WTC11 (cell line): ENCODE measurements at regions not wholly inside any gene's neighbourhood (a gene's known extent, or its start where the extent isn't known, plus 50 kb on each side); places are given as distances from the start of the nearest gene placed in this dataset.
A peak's percentile ranks its signal among the peaks of the same experiment; 100 is the strongest.

ENCODE experiments used
- ATAC-seq: fragments of 200-7000 bp; cut with Tn5 transposase; 2 replicates; pipeline ENCODE4 v1.10.0; 2021; ENCODE audit warnings: mild to moderate bottlenecking, moderate library complexity
- CTCF ChIA-PET: fragments of 300-600 bp; sonication (Branson Sonifier 250); formaldehyde crosslinking; loops from one replicate; lab custom pipeline; 2021; ENCODE audit warnings: antibody characterized with exemption; lab: Charles Lee
- POLR2A ChIA-PET: fragments of 350-600 bp; sonication (Branson Sonifier 250); formaldehyde crosslinking; loops from one replicate; lab custom pipeline; 2021; ENCODE audit warnings: antibody characterized with exemption; lab: Charles Lee
- DNase-seq: peaks from one replicate; pipeline ENCODE4 v3.0.0; 2021; ENCODE audit warnings: low spot score
- H3K27ac Mint-ChIP-seq: 2 replicates; pipeline ENCODE4 v1.8.0; 2021; ENCODE audit warnings: mixed read lengths
- H3K27me3 Mint-ChIP-seq: 2 replicates; pipeline ENCODE4 v1.8.0; 2021; ENCODE audit warnings: low read depth, mild to moderate bottlenecking, moderate library complexity, mixed read lengths
- H3K36me3 Mint-ChIP-seq: 2 replicates; pipeline ENCODE4 v1.8.0; 2021; ENCODE audit warnings: mixed read lengths
- H3K4me1 Mint-ChIP-seq: 2 replicates; pipeline ENCODE4 v1.8.0; 2022; ENCODE audit warnings: mixed read lengths
- H3K4me3 Mint-ChIP-seq: 2 replicates; pipeline ENCODE4 v1.8.0; 2021; ENCODE audit warnings: mild to moderate bottlenecking, moderate library complexity, mixed read lengths
- H3K9me3 Mint-ChIP-seq: 2 replicates; pipeline ENCODE4 v1.8.0; 2021; ENCODE audit warnings: mixed read lengths
- CREB1 ChIP-seq: sonication (generic); formaldehyde crosslinking; IDR thresholded peaks from 2 replicates; pipeline ENCODE4 v1.8.0; 2023; ENCODE audit warnings: mild to moderate bottlenecking, missing genetic modification reagents
- ETV6 ChIP-seq: sonication (generic); formaldehyde crosslinking; IDR thresholded peaks from 2 replicates; pipeline ENCODE4 v1.8.1; 2022; ENCODE audit warnings: mild to moderate bottlenecking, missing genetic modification reagents
- FOXP1 ChIP-seq: sonication (generic); formaldehyde crosslinking; IDR thresholded peaks from 2 replicates; pipeline ENCODE4 v1.8.0; 2022; ENCODE audit warnings: missing genetic modification reagents, mild to moderate bottlenecking, moderate library complexity, borderline replicate concordance
- GRHL2 ChIP-seq: fragments of 250-450 bp; sonication (Bioruptor Pico); IDR thresholded peaks from 2 replicates; pipeline ENCODE4 v1.8.0; 2022; ENCODE audit warnings: mild to moderate bottlenecking, moderate library complexity; ENCODE audit not compliant: insufficient replicate concordance, severe bottlenecking
- KAT7 ChIP-seq: sonication (generic); formaldehyde crosslinking; IDR thresholded peaks from 2 replicates; pipeline ENCODE4 v1.8.1; 2023; ENCODE audit warnings: missing genetic modification reagents, mild to moderate bottlenecking, borderline replicate concordance
- MYBL2 ChIP-seq: sonication (generic); formaldehyde crosslinking; IDR thresholded peaks from 2 replicates; pipeline ENCODE4 v1.8.1; 2023; ENCODE audit warnings: mild to moderate bottlenecking, moderate library complexity, missing genetic modification reagents
- NR1H2 ChIP-seq: sonication (generic); formaldehyde crosslinking; IDR thresholded peaks from 2 replicates; pipeline ENCODE4 v1.9.0; 2021; ENCODE audit warnings: mild to moderate bottlenecking, moderate library complexity, missing genetic modification reagents
- ZNF121 ChIP-seq: sonication (generic); formaldehyde crosslinking; IDR thresholded peaks from 2 replicates; pipeline ENCODE4 v1.8.0; 2023; ENCODE audit warnings: missing genetic modification reagents
- ZNF219 ChIP-seq: sonication (generic); formaldehyde crosslinking; IDR thresholded peaks from 2 replicates; pipeline ENCODE4 v1.8.0; 2023; ENCODE audit warnings: missing genetic modification reagents, mild to moderate bottlenecking, borderline replicate concordance
- ZNF317 ChIP-seq: sonication (generic); formaldehyde crosslinking; IDR thresholded peaks from 2 replicates; pipeline ENCODE4 v1.8.1; 2023; ENCODE audit warnings: low read depth, mild to moderate bottlenecking, moderate library complexity, missing genetic modification reagents, borderline replicate concordance
- ZNF416 ChIP-seq: fragments of 250-450 bp; sonication (Bioruptor Pico); IDR thresholded peaks from 2 replicates; pipeline ENCODE4 v1.9.0; 2021; ENCODE audit warnings: mild to moderate bottlenecking, inconsistent platforms
- ZNF423 ChIP-seq: fragments of 250-450 bp; sonication (Bioruptor Pico); IDR thresholded peaks from 2 replicates; pipeline ENCODE4 v2.1.2; 2022; ENCODE audit warnings: mild to moderate bottlenecking, moderate library complexity
- TF ChIP-seq, protein P1 (sequence below): sonication (generic); formaldehyde crosslinking; IDR thresholded peaks from 2 replicates; pipeline ENCODE4 v1.8.1; 2023; ENCODE audit warnings: mild to moderate bottlenecking, missing genetic modification reagents
- TF ChIP-seq, protein P2 (sequence below): fragments of 250-450 bp; sonication (Bioruptor Pico); IDR thresholded peaks from 2 replicates; pipeline ENCODE4 v1.9.0; 2021; ENCODE audit warnings: moderate library complexity, mild to moderate bottlenecking, inconsistent platforms, borderline replicate concordance
- TF ChIP-seq, protein P3 (sequence below): sonication (generic); formaldehyde crosslinking; IDR thresholded peaks from 2 replicates; pipeline ENCODE4 v1.8.1; 2022; ENCODE audit warnings: missing genetic modification reagents, borderline replicate concordance
- TF ChIP-seq, protein P4 (sequence below): sonication (generic); formaldehyde crosslinking; conservative IDR thresholded peaks from 2 replicates; pipeline ENCODE4 v1.8.1; 2023; ENCODE audit warnings: mild to moderate bottlenecking, low read depth, missing genetic modification reagents, moderate library complexity
- TF ChIP-seq, protein P5 (sequence below): fragments of 250-450 bp; sonication (Bioruptor Pico); IDR thresholded peaks from 2 replicates; pipeline ENCODE4 v2.1.2; 2022; ENCODE audit warnings: mild to moderate bottlenecking, moderate library complexity
- TF ChIP-seq, protein P6 (sequence below): fragments of 250-450 bp; sonication (Bioruptor Pico); IDR thresholded peaks from 2 replicates; pipeline ENCODE4 v1.9.0; 2021; ENCODE audit warnings: mild to moderate bottlenecking
- TF ChIP-seq, protein P7 (sequence below): sonication (generic); formaldehyde crosslinking; IDR thresholded peaks from 2 replicates; pipeline ENCODE4 v1.8.0; 2022; ENCODE audit warnings: mild to moderate bottlenecking, missing genetic modification reagents

DNA sequence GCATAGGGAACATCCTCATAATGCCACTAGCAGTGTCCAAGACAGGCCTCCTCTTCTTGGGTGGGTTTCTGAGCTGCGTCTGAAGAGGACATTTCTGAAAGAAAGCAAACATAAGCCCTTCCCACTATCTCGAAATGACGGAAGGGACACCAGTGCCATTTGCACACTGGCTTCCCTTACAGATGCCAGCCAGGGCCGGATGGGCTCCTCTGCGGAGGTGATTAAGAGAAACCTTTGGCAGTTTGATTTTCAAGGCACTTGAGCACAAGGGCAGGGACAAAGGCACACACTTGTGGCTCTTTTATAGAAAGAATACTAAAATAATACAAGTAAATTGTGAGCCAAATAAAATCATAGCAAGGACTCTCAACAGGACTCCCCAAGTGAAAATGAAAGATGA lies 106.6 kb upstream of the CELF2 start (continued):
- no peak for TF ChIP-seq GRHL2
- TF ChIP-seq FOXP1 (CRISPR knock-in tag), result no peak

DNA sequence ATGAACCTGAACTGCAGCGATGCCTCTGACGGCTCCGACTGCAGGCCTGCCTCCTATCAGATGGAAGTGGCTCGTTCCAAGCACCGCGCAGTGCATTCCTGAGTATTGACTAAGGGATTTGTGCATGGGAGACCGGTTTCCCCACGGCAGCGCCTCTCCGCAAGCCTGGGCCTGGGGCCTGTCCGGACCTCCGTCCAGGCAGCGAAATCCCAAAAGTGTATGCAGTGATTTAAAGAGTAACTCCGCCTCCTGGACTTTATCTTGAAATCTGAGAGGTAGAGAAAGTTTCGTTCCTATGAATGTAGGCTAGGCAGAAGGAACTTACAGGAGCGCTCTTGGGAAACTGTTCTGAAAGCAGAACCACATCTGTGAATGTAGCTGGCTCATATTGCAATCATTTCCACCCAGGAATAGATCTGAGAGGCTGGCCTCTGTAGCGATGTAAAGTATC lies 106.2 kb upstream of the CELF2 start:
- peaks cover 11% of the 10 kb centered on the region for H3K4me1 Mint-ChIP-seq
- no peaks in the 10 kb centered on the region for H3K9me3 Mint-ChIP-seq
- DNase-seq (peak; percentile 13), ATAC-seq (peak; percentile 80)
- ChIA-PET CTCF (no interaction called here), POLR2A (no interaction called here)
- TF ChIP-seq, protein P1, sequence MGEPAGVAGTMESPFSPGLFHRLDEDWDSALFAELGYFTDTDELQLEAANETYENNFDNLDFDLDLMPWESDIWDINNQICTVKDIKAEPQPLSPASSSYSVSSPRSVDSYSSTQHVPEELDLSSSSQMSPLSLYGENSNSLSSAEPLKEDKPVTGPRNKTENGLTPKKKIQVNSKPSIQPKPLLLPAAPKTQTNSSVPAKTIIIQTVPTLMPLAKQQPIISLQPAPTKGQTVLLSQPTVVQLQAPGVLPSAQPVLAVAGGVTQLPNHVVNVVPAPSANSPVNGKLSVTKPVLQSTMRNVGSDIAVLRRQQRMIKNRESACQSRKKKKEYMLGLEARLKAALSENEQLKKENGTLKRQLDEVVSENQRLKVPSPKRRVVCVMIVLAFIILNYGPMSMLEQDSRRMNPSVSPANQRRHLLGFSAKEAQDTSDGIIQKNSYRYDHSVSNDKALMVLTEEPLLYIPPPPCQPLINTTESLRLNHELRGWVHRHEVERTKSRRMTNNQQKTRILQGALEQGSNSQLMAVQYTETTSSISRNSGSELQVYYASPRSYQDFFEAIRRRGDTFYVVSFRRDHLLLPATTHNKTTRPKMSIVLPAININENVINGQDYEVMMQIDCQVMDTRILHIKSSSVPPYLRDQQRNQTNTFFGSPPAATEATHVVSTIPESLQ (CRISPR knock-in tag), result no peak
- TF ChIP-seq ZNF416 (no peak), CREB1 (no peak), ZNF317 (CRISPR knock-in tag) (no peak), MYBL2 (CRISPR knock-in tag) (no peak), ZNF423 (no peak)
- TF ChIP-seq, protein P2, sequence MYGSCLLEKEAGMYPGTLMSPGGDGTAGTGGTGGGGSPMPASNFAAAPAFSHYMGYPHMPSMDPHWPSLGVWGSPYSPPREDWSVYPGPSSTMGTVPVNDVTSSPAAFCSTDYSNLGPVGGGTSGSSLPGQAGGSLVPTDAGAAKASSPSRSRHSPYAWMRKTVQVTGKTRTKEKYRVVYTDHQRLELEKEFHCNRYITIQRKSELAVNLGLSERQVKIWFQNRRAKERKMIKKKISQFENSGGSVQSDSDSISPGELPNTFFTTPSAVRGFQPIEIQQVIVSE (CRISPR knock-in tag), result no peak
- TF ChIP-seq, protein P3, sequence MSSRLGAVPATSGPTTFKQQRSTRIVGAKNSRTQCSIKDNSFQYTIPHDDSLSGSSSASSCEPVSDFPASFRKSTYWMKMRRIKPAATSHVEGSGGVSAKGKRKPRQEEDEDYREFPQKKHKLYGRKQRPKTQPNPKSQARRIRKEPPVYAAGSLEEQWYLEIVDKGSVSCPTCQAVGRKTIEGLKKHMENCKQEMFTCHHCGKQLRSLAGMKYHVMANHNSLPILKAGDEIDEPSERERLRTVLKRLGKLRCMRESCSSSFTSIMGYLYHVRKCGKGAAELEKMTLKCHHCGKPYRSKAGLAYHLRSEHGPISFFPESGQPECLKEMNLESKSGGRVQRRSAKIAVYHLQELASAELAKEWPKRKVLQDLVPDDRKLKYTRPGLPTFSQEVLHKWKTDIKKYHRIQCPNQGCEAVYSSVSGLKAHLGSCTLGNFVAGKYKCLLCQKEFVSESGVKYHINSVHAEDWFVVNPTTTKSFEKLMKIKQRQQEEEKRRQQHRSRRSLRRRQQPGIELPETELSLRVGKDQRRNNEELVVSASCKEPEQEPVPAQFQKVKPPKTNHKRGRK (CRISPR knock-in tag), result no peak
- TF ChIP-seq, protein P4, sequence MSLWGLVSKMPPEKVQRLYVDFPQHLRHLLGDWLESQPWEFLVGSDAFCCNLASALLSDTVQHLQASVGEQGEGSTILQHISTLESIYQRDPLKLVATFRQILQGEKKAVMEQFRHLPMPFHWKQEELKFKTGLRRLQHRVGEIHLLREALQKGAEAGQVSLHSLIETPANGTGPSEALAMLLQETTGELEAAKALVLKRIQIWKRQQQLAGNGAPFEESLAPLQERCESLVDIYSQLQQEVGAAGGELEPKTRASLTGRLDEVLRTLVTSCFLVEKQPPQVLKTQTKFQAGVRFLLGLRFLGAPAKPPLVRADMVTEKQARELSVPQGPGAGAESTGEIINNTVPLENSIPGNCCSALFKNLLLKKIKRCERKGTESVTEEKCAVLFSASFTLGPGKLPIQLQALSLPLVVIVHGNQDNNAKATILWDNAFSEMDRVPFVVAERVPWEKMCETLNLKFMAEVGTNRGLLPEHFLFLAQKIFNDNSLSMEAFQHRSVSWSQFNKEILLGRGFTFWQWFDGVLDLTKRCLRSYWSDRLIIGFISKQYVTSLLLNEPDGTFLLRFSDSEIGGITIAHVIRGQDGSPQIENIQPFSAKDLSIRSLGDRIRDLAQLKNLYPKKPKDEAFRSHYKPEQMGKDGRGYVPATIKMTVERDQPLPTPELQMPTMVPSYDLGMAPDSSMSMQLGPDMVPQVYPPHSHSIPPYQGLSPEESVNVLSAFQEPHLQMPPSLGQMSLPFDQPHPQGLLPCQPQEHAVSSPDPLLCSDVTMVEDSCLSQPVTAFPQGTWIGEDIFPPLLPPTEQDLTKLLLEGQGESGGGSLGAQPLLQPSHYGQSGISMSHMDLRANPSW (CRISPR knock-in tag), result no peak
- no peak overlapping the region for H3K27ac Mint-ChIP-seq
- no peaks in the 10 kb centered on the region for H3K27me3 Mint-ChIP-seq
- H3K4me3 Mint-ChIP-seq, result no peak overlapping the region
- H3K36me3 Mint-ChIP-seq, result no peaks in the 10 kb centered on the region

DNA sequence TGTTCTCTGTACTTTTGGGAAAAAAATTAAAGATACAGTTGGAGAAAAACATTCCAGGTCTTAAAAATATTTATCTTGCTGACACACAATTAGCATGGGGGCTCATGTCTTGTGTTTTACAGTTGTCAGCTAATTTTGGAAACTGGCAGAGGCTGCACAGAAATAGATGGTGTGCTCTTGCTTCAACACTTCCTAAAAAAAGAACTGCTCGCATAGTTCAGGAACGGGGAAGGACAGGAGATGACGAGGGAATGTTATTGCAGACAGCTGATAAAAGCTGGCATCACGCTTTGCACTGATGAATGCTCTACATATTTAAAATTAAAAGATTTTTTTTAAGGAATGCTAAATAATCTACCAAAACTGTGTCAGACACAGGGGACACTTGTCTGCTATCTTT lies 103.5 kb upstream of the CELF2 start:
- ChIA-PET POLR2A (no interaction called here), CTCF (no interaction called here)
- Mint-ChIP-seq H3K27me3 (no peaks in the 10 kb centered on the region; the same call in 1 of the 2 replicates), H3K9me3 (no peaks in the 10 kb centered on the region), H3K36me3 (no peaks in the 10 kb centered on the region), H3K27ac (no peak overlapping the region), H3K4me3 (no peak overlapping the region), H3K4me1 (peaks cover 11% of the 10 kb centered on the region)
- ATAC-seq (no peak), DNase-seq (no peak)
- no peak for TF ChIP-seq ZNF121 (CRISPR knock-in tag)
- no peak for TF ChIP-seq ZNF219 (CRISPR knock-in tag)
- TF ChIP-seq, protein P5, sequence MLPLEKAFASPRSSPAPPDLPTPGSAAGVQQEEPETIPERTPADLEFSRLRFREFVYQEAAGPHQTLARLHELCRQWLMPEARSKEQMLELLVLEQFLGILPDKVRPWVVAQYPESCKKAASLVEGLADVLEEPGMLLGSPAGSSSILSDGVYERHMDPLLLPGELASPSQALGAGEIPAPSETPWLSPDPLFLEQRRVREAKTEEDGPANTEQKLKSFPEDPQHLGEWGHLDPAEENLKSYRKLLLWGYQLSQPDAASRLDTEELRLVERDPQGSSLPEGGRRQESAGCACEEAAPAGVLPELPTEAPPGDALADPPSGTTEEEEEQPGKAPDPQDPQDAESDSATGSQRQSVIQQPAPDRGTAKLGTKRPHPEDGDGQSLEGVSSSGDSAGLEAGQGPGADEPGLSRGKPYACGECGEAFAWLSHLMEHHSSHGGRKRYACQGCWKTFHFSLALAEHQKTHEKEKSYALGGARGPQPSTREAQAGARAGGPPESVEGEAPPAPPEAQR (CRISPR knock-in tag), result no peak
- TF ChIP-seq, protein P6, sequence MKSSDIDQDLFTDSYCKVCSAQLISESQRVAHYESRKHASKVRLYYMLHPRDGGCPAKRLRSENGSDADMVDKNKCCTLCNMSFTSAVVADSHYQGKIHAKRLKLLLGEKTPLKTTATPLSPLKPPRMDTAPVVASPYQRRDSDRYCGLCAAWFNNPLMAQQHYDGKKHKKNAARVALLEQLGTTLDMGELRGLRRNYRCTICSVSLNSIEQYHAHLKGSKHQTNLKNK (CRISPR knock-in tag), result no peak
- TF ChIP-seq NR1H2 (CRISPR knock-in tag), result no peak
- TF ChIP-seq, protein P7, sequence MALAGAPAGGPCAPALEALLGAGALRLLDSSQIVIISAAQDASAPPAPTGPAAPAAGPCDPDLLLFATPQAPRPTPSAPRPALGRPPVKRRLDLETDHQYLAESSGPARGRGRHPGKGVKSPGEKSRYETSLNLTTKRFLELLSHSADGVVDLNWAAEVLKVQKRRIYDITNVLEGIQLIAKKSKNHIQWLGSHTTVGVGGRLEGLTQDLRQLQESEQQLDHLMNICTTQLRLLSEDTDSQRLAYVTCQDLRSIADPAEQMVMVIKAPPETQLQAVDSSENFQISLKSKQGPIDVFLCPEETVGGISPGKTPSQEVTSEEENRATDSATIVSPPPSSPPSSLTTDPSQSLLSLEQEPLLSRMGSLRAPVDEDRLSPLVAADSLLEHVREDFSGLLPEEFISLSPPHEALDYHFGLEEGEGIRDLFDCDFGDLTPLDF (CRISPR knock-in tag), result no peak
- no peak for TF ChIP-seq CREB1
- TF ChIP-seq, protein P1 (CRISPR knock-in tag), result no peak
- TF ChIP-seq KAT7 (CRISPR knock-in tag), result no peak
- no peak for TF ChIP-seq ETV6 (CRISPR knock-in tag)
